Sigmoid colon (tissue), 6 donors: ENCODE measurements at regions not wholly inside any gene's neighbourhood (a gene's known extent, or its start where the extent isn't known, plus 50 kb on each side); places are given as distances from the start of the nearest gene placed in this dataset.

Source experiments
- DNase-seq: peaks from one replicate; pipeline ENCODE4 v3.0.0-alpha.2; 2019
- H3K27ac ChIP-seq, 4 donors: fragments of 200-600 bp; sonication (generic); one replicate each; pipeline ENCODE4 v1.5.1; 2016 to 2019; ENCODE audit warnings: mild to moderate bottlenecking in 1 of 4
- H3K27me3 ChIP-seq, 3 donors: fragments of 200-600 bp; sonication (generic); one replicate each; pipeline ENCODE4 v1.5.1; 2019; ENCODE audit warnings: mild to moderate bottlenecking in 1 of 3
- H3K36me3 ChIP-seq, 4 donors: fragments of 200-600 bp; sonication (generic); one replicate each; pipeline ENCODE4 v1.5.1; 2016 to 2019
- H3K4me1 ChIP-seq, 4 donors: fragments of 200-600 bp; sonication (generic); one replicate each; pipeline ENCODE4 v1.5.1; 2017 to 2019
- H3K4me3 ChIP-seq, 4 donors: fragments of 200-600 bp; sonication (generic); one replicate each; pipeline ENCODE4 v1.5.1; 2017 to 2019; ENCODE audit warnings: mild to moderate bottlenecking in 2 of 4, moderate library complexity in 1 of 4
- H3K9me3 ChIP-seq, 4 donors: fragments of 200-600 bp in 3 of 4; sonication (generic) in 3 of 4; one replicate each; pipeline versions ENCODE4 v1.5.1 to v1.6.1; 2013 to 2019
- CTCF ChIP-seq, 4 experiments: fragments of 450-650 bp in 3 of 4; fragments of 200-600 bp in 1 of 4; IDR thresholded peaks; one replicate each; pipeline ENCODE4 v1.5.1; 2016 to 2019; ENCODE audit warnings: antibody characterized with exemption in 4 of 4, mild to moderate bottlenecking in 3 of 4, moderate library complexity in 2 of 4
- EP300 ChIP-seq, 4 donors: sonication (generic); formaldehyde crosslinking; IDR thresholded peaks; one replicate each; pipeline ENCODE4 v1.6.1; 2017; ENCODE audit warnings: antibody characterized with exemption in 4 of 4
- POLR2A ChIP-seq, 2 donors: fragments of 450-650 bp; IDR thresholded peaks; one replicate each; pipeline ENCODE4 v1.6.1; 2016; ENCODE audit warnings: antibody characterized with exemption in 2 of 2, mild to moderate bottlenecking in 2 of 2, moderate library complexity in 2 of 2
- POLR2AphosphoS5 ChIP-seq, 4 donors: sonication (generic); formaldehyde crosslinking; IDR thresholded peaks; one replicate each; pipeline ENCODE4 v1.6.1; 2017; ENCODE audit warnings: antibody characterized with exemption in 4 of 4
- WGBS, 2 donors: extraction: QIAGEN DNeasy Blood & Tissue Kit; methylation state at CpG; one replicate each; pipeline ENCODE4 v1.1.7; 2013; 5-methylcytosine and 5-hydroxymethylcytosine counted together
- intact Hi-C: fragments of 100-400 bp; cut with DNase I; formaldehyde crosslinking; loops from one replicate; pipeline ENCODE4 v1.15.1; 2023
- donor health status: healthy with polysubstance abuse.
- donor health status: healthy.

- H3K4me3 ChIP-seq, result no peak overlapping the region
- TF ChIP-seq POLR2AphosphoS5 (IDR thresholded peaks at IDR 0.05) (no peak), CTCF (IDR thresholded peaks at IDR 0.05) (no peak), POLR2A (IDR thresholded peaks at IDR 0.05) (no peak), EP300 (IDR thresholded peaks at IDR 0.05) (no peak)
Observed at GRCh38 chr3:28947061-28947460, 333.8 kb upstream of the RBMS3 start.

GRCh38 chr3:28947751-28948150, 333.1 kb upstream of the RBMS3 start:
- no peak overlapping the region for H3K4me3 ChIP-seq
- intact Hi-C loops, result no loop called here
- no peak overlapping the region for H3K27ac ChIP-seq
- no peaks in the 10 kb centered on the region for H3K36me3 ChIP-seq
- H3K9me3 ChIP-seq, result no peaks in the 10 kb centered on the region
- 82 to 84% methylated on average over 2 of the region's 2 CpGs for WGBS, 2 donors
- H3K4me1 ChIP-seq, result peaks cover 0 to 12% (median 4%) of the 10 kb centered on the region in 4 donors
- H3K27me3 ChIP-seq, result no peaks in the 10 kb centered on the region
- TF ChIP-seq CTCF (IDR thresholded peaks at IDR 0.05) (no peak), POLR2A (IDR thresholded peaks at IDR 0.05) (no peak), EP300 (IDR thresholded peaks at IDR 0.05) (no peak), POLR2AphosphoS5 (IDR thresholded peaks at IDR 0.05) (no peak)
- no peak for DNase-seq

More at GRCh38 chr3:28947061-28947460, 333.8 kb upstream of the RBMS3 start:
- Histone ChIP-seq H3K36me3 (no peaks in the 10 kb centered on the region), H3K4me1 (peaks cover 0 to 12% (median 4%) of the 10 kb centered on the region in 4 donors), H3K9me3 (no peaks in the 10 kb centered on the region), H3K27me3 (no peaks in the 10 kb centered on the region), H3K27ac (no peak overlapping the region)
- WGBS, 2 donors, result 61 to 65% methylated on average over 2 of the region's 2 CpGs
- intact Hi-C loops, result no loop called here
- no peak for DNase-seq

GRCh38 chr3:28948685-28949084, 332.2 kb upstream of the RBMS3 start:
- no peak for DNase-seq
- Histone ChIP-seq H3K9me3 (no peaks in the 10 kb centered on the region), H3K4me3 (no peak overlapping the region), H3K27me3 (no peaks in the 10 kb centered on the region), H3K4me1 (peaks cover 0 to 12% (median 4%) of the 10 kb centered on the region in 4 donors), H3K27ac (no peak overlapping the region), H3K36me3 (no peaks in the 10 kb centered on the region)
- intact Hi-C loops, result no loop called here
- TF ChIP-seq CTCF (IDR thresholded peaks at IDR 0.05) (no peak), POLR2AphosphoS5 (IDR thresholded peaks at IDR 0.05) (no peak), EP300 (IDR thresholded peaks at IDR 0.05) (no peak), POLR2A (IDR thresholded peaks at IDR 0.05) (no peak)

GRCh38 chr3:28949580-28949979, 331.3 kb upstream of the RBMS3 start:
- H3K4me1 ChIP-seq, result peaks cover 0 to 12% (median 4%) of the 10 kb centered on the region in 4 donors
- no peaks in the 10 kb centered on the region for H3K36me3 ChIP-seq
- peaks cover 0 to 7% (median 1%) of the 10 kb centered on the region in 4 donors for H3K9me3 ChIP-seq
- 94 to 98% methylated on average over 1 of the region's 1 CpG for WGBS, 2 donors
- H3K4me3 ChIP-seq, result no peak overlapping the region
- no peaks in the 10 kb centered on the region for H3K27me3 ChIP-seq
- intact Hi-C loops, result no loop called here
- DNase-seq, result no peak
- H3K27ac ChIP-seq, result no peak overlapping the region
- TF ChIP-seq CTCF (IDR thresholded peaks at IDR 0.05) (no peak), POLR2A (IDR thresholded peaks at IDR 0.05) (no peak), POLR2AphosphoS5 (IDR thresholded peaks at IDR 0.05) (no peak), EP300 (IDR thresholded peaks at IDR 0.05) (no peak)

GRCh38 chr3:28950614-28951013, 330.3 kb upstream of the RBMS3 start:
- Histone ChIP-seq H3K36me3 (no peaks in the 10 kb centered on the region), H3K9me3 (peaks cover 0 to 7% (median 1%) of the 10 kb centered on the region in 4 donors), H3K4me1 (peaks cover 0 to 12% (median 4%) of the 10 kb centered on the region in 4 donors), H3K27me3 (no peaks in the 10 kb centered on the region), H3K4me3 (no peak overlapping the region), H3K27ac (no peak overlapping the region)
- no peak for TF ChIP-seq POLR2A (IDR thresholded peaks at IDR 0.05)
- TF ChIP-seq EP300 (IDR thresholded peaks at IDR 0.05), result no peak
- no peak for TF ChIP-seq CTCF (IDR thresholded peaks at IDR 0.05)
- no peak for TF ChIP-seq POLR2AphosphoS5 (IDR thresholded peaks at IDR 0.05)
- intact Hi-C loops, result no loop called here
- DNase-seq, result no peak
